HEK293 (cell line): ENCODE measurements at regions not wholly inside any gene's neighbourhood (a gene's known extent, or its start where the extent isn't known, plus 50 kb on each side); places are given as distances from the start of the nearest gene placed in this dataset.

Experiments
- PRDM10 ChIP-seq: fragments of 450-650 bp; formaldehyde crosslinking; IDR thresholded peaks from 2 replicates; pipeline ENCODE4 v1.5.1; 2016; ENCODE audit warnings: missing biosample characterization, missing genetic modification characterization
- TCF7L2 ChIP-seq: IDR thresholded peaks from 2 replicates; pipeline ENCODE4 v1.6.1; 2011; ENCODE audit warnings: low read depth, mild to moderate bottlenecking, inconsistent platforms, low read length, moderate library complexity, borderline replicate concordance
- TRIM28 ChIP-seq: IDR thresholded peaks from 2 replicates; pipeline ENCODE4 v1.6.1; 2011; ENCODE audit warnings: low read length, control low read depth, borderline replicate concordance
- ZBTB7A ChIP-seq: fragments of 450-650 bp; formaldehyde crosslinking; IDR thresholded peaks from 2 replicates; pipeline ENCODE4 v1.5.1; 2016; ENCODE audit warnings: low read depth, missing biosample characterization, missing genetic modification characterization
- ZNF121 ChIP-seq: fragments of 450-650 bp; formaldehyde crosslinking; IDR thresholded peaks from 2 replicates; pipeline ENCODE4 v1.5.1; 2016; ENCODE audit warnings: missing biosample characterization, missing genetic modification characterization
- ZNF266 ChIP-seq: fragments of 450-650 bp; formaldehyde crosslinking; IDR thresholded peaks from 2 replicates; pipeline ENCODE4 v1.5.1; 2016; ENCODE audit warnings: missing biosample characterization, missing genetic modification characterization, low read depth
- ZNF394 ChIP-seq: fragments of 450-650 bp; formaldehyde crosslinking; IDR thresholded peaks from 2 replicates; pipeline ENCODE4 v1.5.1; 2016; ENCODE audit warnings: missing biosample characterization, missing genetic modification characterization, mild to moderate bottlenecking, moderate library complexity, borderline replicate concordance
- ZNF518A ChIP-seq: fragments of 450-650 bp; formaldehyde crosslinking; conservative IDR thresholded peaks from 2 replicates; pipeline ENCODE4 v1.5.1; 2016; ENCODE audit warnings: low read depth, missing biosample characterization, missing genetic modification characterization
- ZNF660 ChIP-seq: fragments of 450-650 bp; IDR thresholded peaks from 2 replicates; pipeline ENCODE4 v1.5.1; 2018; ENCODE audit warnings: missing biosample characterization, mild to moderate bottlenecking, missing genetic modification characterization
- ZNF776 ChIP-seq: fragments of 450-650 bp; formaldehyde crosslinking; IDR thresholded peaks from 2 replicates; pipeline ENCODE4 v1.5.0; 2017; ENCODE audit warnings: missing biosample characterization, missing genetic modification characterization, borderline replicate concordance
- TF ChIP-seq, protein P1 (sequence below): fragments of 450-650 bp; formaldehyde crosslinking; IDR thresholded peaks from 2 replicates; pipeline ENCODE4 v1.5.1; 2016; ENCODE audit warnings: missing biosample characterization, missing genetic modification characterization
- TF ChIP-seq, protein P2 (sequence below): fragments of 450-650 bp; formaldehyde crosslinking; IDR thresholded peaks from 2 replicates; pipeline ENCODE4 v1.5.1; 2016; ENCODE audit warnings: missing biosample characterization, missing genetic modification characterization, low read depth
- TF ChIP-seq, protein P3 (sequence below): fragments of 450-650 bp; formaldehyde crosslinking; IDR thresholded peaks from 2 replicates; pipeline ENCODE4 v1.5.1; 2016; ENCODE audit warnings: missing biosample characterization, missing genetic modification characterization
- TF ChIP-seq, protein P4 (sequence below): fragments of 450-650 bp; formaldehyde crosslinking; IDR thresholded peaks from 2 replicates; pipeline ENCODE4 v1.5.1; 2016; ENCODE audit warnings: missing biosample characterization, missing genetic modification characterization

GRCh38 chr6:128754658-128755256 is 128.2 kb upstream of the LAMA2 start:
- TF ChIP-seq, protein P1, sequence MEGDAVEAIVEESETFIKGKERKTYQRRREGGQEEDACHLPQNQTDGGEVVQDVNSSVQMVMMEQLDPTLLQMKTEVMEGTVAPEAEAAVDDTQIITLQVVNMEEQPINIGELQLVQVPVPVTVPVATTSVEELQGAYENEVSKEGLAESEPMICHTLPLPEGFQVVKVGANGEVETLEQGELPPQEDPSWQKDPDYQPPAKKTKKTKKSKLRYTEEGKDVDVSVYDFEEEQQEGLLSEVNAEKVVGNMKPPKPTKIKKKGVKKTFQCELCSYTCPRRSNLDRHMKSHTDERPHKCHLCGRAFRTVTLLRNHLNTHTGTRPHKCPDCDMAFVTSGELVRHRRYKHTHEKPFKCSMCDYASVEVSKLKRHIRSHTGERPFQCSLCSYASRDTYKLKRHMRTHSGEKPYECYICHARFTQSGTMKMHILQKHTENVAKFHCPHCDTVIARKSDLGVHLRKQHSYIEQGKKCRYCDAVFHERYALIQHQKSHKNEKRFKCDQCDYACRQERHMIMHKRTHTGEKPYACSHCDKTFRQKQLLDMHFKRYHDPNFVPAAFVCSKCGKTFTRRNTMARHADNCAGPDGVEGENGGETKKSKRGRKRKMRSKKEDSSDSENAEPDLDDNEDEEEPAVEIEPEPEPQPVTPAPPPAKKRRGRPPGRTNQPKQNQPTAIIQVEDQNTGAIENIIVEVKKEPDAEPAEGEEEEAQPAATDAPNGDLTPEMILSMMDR (tag by site-specific recombination), result no peak
- TF ChIP-seq, protein P2, sequence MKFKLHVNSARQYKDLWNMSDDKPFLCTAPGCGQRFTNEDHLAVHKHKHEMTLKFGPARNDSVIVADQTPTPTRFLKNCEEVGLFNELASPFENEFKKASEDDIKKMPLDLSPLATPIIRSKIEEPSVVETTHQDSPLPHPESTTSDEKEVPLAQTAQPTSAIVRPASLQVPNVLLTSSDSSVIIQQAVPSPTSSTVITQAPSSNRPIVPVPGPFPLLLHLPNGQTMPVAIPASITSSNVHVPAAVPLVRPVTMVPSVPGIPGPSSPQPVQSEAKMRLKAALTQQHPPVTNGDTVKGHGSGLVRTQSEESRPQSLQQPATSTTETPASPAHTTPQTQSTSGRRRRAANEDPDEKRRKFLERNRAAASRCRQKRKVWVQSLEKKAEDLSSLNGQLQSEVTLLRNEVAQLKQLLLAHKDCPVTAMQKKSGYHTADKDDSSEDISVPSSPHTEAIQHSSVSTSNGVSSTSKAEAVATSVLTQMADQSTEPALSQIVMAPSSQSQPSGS, result no peak
- TF ChIP-seq, protein P3, sequence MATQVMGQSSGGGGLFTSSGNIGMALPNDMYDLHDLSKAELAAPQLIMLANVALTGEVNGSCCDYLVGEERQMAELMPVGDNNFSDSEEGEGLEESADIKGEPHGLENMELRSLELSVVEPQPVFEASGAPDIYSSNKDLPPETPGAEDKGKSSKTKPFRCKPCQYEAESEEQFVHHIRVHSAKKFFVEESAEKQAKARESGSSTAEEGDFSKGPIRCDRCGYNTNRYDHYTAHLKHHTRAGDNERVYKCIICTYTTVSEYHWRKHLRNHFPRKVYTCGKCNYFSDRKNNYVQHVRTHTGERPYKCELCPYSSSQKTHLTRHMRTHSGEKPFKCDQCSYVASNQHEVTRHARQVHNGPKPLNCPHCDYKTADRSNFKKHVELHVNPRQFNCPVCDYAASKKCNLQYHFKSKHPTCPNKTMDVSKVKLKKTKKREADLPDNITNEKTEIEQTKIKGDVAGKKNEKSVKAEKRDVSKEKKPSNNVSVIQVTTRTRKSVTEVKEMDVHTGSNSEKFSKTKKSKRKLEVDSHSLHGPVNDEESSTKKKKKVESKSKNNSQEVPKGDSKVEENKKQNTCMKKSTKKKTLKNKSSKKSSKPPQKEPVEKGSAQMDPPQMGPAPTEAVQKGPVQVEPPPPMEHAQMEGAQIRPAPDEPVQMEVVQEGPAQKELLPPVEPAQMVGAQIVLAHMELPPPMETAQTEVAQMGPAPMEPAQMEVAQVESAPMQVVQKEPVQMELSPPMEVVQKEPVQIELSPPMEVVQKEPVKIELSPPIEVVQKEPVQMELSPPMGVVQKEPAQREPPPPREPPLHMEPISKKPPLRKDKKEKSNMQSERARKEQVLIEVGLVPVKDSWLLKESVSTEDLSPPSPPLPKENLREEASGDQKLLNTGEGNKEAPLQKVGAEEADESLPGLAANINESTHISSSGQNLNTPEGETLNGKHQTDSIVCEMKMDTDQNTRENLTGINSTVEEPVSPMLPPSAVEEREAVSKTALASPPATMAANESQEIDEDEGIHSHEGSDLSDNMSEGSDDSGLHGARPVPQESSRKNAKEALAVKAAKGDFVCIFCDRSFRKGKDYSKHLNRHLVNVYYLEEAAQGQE (tag by site-specific recombination), result no peak
- no peak for TF ChIP-seq ZNF121 (tag by site-specific recombination)
- TF ChIP-seq ZNF394, result no peak
- no peak for TF ChIP-seq ZNF518A (tag by site-specific recombination)
- no peak for TF ChIP-seq ZNF660 (tag by site-specific recombination)
- TF ChIP-seq, protein P4, sequence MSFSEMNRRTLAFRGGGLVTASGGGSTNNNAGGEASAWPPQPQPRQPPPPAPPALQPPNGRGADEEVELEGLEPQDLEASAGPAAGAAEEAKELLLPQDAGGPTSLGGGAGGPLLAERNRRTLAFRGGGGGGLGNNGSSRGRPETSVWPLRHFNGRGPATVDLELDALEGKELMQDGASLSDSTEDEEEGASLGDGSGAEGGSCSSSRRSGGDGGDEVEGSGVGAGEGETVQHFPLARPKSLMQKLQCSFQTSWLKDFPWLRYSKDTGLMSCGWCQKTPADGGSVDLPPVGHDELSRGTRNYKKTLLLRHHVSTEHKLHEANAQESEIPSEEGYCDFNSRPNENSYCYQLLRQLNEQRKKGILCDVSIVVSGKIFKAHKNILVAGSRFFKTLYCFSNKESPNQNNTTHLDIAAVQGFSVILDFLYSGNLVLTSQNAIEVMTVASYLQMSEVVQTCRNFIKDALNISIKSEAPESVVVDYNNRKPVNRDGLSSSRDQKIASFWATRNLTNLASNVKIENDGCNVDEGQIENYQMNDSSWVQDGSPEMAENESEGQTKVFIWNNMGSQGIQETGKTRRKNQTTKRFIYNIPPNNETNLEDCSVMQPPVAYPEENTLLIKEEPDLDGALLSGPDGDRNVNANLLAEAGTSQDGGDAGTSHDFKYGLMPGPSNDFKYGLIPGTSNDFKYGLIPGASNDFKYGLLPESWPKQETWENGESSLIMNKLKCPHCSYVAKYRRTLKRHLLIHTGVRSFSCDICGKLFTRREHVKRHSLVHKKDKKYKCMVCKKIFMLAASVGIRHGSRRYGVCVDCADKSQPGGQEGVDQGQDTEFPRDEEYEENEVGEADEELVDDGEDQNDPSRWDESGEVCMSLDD, result no peak
- TF ChIP-seq TCF7L2, result no peak
- no peak for TF ChIP-seq PRDM10 (tag by site-specific recombination)
- TF ChIP-seq ZNF266 (tag by site-specific recombination), result no peak
- no peak for TF ChIP-seq TRIM28
- no peak for TF ChIP-seq ZNF776 (tag by site-specific recombination)
- TF ChIP-seq ZBTB7A (tag by site-specific recombination), result no peak
